ENCODE measurements at regions not wholly inside any gene's neighbourhood (a gene's known extent, or its start where the extent isn't known, plus 50 kb on each side); places are given as distances from the start of the nearest gene placed in this dataset.

- no peak for DNase-seq
Observed at GRCh38 chr5:8150791-8151190, 281.8 kb downstream of the MTRR start.

- DNase-seq: no peak
Observed at GRCh38 chr5:8156706-8157105, 287.8 kb downstream of the MTRR start.

DNA sequence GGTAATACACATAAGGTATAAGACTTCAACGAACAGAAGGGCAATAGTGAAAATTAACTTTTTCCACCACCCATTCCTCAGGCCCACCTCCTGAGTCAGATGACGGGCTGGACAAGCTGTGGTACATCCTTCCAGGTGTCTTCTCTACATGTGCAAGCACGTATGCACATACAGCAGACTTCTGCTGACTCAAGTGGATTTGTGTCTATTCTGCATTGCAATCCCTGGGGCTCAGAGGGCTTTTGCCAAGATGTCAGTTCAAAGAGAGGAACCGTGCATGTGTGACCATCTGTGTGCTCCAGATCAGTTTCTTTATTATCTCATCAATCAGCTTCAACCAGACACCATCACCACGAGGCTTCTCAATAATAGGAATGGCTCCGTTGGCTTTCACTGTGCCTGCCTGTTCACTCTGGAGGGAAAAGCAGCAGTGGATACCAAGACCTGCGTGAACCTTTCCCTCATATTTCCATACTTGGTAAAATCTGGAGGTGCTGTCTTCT, 288.4 kb downstream of the MTRR start:
- no peak for DNase-seq

- DNase-seq: no peak
Observed at GRCh38 chr5:8176101-8176693, 307.2 kb downstream of the MTRR start.

DNA sequence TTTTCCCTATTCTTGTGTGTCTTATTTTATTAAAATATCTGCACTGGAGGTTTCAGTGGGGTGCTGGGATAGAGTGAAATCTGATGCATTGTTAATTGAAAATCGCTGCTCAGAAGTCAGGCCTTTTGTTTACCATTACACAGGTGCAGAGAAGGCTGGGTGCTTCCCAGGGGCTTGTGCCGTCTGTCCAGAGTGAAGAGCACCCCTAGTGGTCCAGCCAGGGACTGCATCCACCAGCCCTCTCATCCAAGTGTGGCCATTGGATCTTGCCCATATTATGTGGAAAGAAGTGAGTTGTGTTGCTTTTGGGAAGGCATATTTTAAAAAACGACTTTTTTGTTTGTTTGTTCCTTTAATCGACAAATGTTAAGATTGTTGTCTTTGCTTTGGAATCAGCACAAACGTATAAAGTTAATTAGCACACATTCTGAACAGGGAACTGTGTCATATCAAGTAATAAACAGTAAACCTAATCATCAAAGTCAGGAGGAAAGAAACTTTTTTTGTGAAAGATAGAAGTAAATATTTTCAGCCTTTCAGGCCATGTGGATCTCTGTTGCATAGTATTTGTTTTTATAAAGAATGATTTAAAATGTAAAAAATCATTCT, 315.6 kb downstream of the MTRR start:
- peak; percentile 6 for DNase-seq

GRCh38 chr5:8185852-8186251, 316.9 kb downstream of the MTRR start:
- DNase-seq: no peak

GRCh38 chr5:8188874-8189565, 320.1 kb downstream of the MTRR start:
- DNase-seq: no peak

- no peak for DNase-seq
Observed at GRCh38 chr5:8192840-8193239, 323.9 kb downstream of the MTRR start.

- no peak for DNase-seq
Observed at GRCh38 chr5:8196061-8196460, 327.1 kb downstream of the MTRR start.

- DNase-seq: no peak
Observed at GRCh38 chr5:8208307-8208706, 339.4 kb downstream of the MTRR start.

GRCh38 chr5:8209500-8209899, 340.6 kb downstream of the MTRR start:
- DNase-seq: no peak

DNA sequence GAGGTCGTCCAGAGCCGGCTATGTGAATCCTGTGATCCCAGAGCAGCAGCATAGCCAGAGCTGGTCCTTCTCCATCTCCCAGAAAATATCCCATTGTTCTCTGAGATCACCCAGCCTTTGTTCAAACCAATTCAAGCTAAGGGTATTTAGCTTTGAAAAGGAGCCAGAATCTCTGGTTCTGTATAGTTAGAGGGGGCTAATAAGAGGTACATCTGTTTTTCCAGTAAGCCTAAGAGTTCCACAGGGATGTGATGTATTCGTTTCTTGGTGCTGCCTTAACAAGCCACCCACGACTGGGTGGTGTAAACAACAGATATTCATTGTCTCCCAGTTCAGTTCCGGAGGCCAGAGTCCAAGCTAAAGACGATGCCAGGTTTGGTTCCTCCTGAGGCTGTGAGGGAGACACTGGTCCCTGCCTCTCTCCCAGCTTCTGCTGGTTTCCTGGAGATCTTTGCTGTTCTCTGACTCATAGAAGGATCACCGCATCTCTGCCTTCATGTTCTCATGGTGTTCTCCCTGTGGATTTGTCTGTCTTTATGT, 344.8 kb downstream of the MTRR start:
- no peak for DNase-seq

GRCh38 chr5:8216921-8217320, 348.0 kb downstream of the MTRR start:
- no peak for DNase-seq

DNA sequence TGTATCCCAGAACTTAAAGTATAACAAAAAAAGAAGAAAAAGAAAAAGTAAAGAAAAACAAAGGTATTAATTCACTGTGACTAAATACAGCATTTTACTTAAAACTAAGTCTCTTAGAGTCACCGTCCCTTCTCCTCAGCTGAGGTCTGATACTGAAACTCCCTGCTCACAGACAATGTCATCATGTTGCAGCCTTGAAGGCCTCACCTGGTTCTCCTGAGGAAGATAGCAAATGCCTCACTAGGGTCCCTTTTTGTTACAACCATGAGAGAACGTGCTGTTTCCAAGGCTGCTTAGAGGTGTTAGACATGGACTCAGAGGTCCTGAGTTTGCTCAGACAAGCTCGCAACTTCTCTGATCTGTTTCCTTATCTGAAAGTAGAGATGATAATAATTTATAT, 357.2 kb downstream of the MTRR start:
- DNase-seq: no peak

- no peak for DNase-seq
Observed at GRCh38 chr5:8227112-8227511, 358.2 kb downstream of the MTRR start.

DNA sequence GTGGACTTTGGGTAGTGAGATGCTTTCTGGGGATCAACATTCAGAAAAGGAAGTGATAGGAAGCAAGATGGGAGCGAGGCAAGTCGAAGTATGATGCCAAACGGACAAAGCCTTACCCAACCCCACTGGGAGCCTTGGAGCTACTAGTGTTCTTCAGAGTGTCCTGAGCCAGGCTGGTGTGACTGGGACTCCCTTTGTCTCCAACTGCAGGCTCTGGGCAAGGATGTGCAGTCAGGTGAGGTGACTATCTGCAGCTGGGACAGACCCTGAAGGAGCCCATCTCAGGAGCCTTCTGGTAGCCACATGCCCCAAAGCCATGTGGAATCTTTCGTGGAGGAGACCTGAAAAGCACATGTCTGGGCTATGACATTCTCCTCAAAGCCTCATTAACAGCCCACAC, 360.6 kb downstream of the MTRR start:
- DNase-seq: no peak

GRCh38 chr5:8230868-8231267, 361.9 kb downstream of the MTRR start:
- no peak for DNase-seq

DNA sequence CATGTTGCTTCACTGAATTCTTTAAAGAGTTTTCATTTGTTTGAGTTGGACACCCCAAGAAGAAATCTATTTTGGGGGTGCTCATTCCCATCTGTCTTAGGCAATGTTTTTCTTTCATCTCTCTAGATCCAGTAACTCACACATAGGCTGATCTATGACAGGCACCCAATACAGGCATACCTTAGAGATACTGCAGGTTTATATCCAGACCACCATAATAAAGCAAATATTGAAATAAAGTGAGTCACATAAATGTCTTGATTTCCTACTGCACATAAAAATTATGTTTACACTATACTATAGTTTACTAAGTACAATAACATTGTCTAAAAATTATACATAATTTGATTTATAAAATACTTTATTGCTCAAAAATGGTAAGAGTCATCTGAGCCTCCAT, 364.5 kb downstream of the MTRR start:
- no peak for DNase-seq

DNA sequence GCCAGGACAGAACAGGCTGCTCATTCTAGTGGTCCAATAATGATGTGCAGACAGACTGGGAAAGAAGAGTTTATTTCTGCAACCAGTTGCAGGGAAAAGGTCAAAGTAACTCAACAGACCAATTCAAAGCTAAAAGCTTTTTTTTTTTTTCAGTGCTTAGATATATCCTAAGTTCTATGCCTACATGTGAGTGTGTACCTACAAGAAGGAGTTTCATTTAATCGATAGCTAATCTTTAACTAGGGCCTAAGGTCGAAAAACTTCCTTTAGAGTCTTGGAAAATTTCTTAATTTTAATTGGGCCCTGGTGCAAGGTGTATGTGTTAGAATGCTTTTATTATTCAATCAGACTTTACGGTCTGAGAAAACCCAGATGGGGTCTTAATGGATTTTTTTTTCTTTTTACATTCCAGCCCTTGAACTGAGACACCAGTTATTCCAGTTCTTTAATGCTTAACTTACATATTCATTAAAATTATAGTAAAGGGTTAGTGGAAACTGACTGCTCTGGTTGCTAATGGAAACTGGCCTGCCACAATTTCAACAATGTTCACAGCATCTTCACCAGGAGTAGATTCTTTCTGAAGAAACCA, 365.3 kb downstream of the MTRR start:
- no peak for DNase-seq

DNA sequence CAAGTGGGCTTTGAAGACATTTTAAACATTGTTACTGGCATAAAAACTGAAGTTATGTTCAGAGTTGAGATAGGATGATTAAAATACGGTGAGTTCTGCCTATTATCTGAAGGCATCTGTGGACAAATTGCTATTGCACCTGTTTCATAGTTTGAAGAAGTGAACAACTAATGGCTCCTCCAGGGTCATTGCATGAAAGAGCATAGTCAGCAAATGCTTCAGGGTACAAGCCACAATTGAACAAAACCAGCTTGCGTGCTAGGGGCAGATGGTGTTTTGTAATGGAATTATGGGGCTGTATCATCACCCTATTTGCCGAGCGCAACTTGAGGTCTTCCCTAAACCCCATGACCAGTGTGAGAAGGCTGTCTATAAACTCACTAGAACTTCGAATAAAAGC, 369.1 kb downstream of the MTRR start:
- DNase-seq: no peak

DNA sequence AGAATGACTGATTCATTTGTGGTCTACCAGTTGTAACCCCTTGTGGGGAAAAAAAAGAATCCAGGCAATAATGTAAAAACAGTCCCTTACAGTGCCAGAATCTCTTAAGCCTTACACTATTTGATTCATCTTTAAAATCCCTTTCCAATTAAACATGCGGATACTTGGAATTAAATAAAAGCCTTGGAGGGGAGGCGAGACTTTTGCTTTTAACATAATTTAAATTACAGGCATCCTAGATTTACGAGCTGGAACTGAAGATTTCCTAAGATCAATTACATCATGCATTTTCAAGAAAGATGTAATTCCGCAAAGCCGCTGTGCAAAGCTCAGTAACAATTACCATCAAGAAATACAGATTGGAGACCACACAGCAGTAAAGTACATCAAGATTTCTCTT, 370.2 kb downstream of the MTRR start:
- DNase-seq: no peak

GRCh38 chr5:8239646-8240045, 370.7 kb downstream of the MTRR start:
- no peak for DNase-seq

- no peak for DNase-seq
Observed at GRCh38 chr5:8241076-8241475, 372.1 kb downstream of the MTRR start.

DNA sequence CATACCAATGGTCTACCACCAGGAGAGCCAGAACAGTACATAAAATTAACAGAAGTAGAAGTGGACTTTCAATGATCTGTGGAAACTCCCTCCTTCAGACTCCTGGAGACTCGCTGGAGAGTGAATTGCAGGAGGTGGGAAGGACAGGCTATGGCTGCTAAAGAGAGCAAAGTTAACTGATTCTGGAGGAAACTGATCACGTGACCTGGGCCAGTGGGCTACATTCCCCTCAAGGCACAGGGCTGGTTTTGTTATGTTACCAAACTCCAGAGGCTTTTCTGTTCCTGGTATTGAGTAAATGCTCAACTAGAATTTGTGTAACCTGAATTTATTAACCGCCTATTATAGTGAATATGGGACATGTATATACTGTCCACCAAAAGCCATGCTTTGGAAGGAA, 372.6 kb downstream of the MTRR start:
- no peak for DNase-seq

Measured in KG1 (cell line).